ENCODE measurements at regions not wholly inside any gene's neighbourhood (a gene's known extent, or its start where the extent isn't known, plus 50 kb on each side); places are given as distances from the start of the nearest gene placed in this dataset. TPM values are rescaled to one million over a fixed set of nuclear protein-coding genes. Genes with fewer than 3 reads are reported as not detected.

Small RNA genes lying in the stretch of these regions (microRNA-seq; reads per million reads assigned to microRNA genes)
- gene MIR6074 (ENCODE audit: borderline number of aligned reads), result not detected
